ENCODE measurements at regions not wholly inside any gene's neighbourhood (a gene's known extent, or its start where the extent isn't known, plus 50 kb on each side); places are given as distances from the start of the nearest gene placed in this dataset.
A peak's percentile ranks its signal among the peaks of the same experiment; 100 is the strongest.

DNA sequence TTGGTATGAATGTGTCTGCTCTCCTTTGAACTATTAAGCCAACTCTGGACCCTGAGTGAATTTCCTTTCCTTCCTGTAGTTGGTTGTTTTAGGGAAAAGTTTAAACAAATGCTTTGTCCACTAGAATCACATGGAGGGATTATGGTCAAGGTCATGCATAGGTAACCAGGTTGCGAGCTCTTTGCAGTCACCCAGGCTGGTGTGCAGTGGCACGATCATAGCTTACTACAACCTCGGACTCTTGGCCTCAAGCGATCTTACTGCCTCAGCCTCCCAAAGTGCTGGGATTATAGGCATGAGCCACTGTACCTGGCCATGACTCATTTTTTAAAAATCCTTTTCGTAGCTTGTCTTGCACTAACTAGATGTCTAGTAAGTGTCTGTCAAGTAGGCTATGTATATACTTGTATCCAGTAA, 88.0 kb upstream of the SOX4 start:
- in situ Hi-C loops (cut with HindIII; ENCODE audit: low pct_unique_long_range_greater_than_20kb, low sequenced_read_pairs) = no loop called here
- TF ChIP-seq JUND (IDR thresholded peaks at IDR 0.05; ENCODE audit: low read depth) = no peak
- DNase-seq (ENCODE audit: low read depth in 1 of 2, low spot score in 1 of 2) = no peak

- no peak for TF ChIP-seq JUND (IDR thresholded peaks at IDR 0.05; ENCODE audit: low read depth)
- no peak for DNase-seq (ENCODE audit: low read depth in 1 of 2, low spot score in 1 of 2)
- in situ Hi-C loops (cut with HindIII; ENCODE audit: low pct_unique_long_range_greater_than_20kb, low sequenced_read_pairs) = no loop called here
These were observed 87.4 kb upstream of the SOX4 start for GRCh38 chr6:21506126-21506525.

- DNase-seq (ENCODE audit: low read depth in 1 of 2, low spot score in 1 of 2) = no peak
- in situ Hi-C loops (cut with HindIII; ENCODE audit: low pct_unique_long_range_greater_than_20kb, low sequenced_read_pairs) = no loop called here
- no peak for TF ChIP-seq JUND (IDR thresholded peaks at IDR 0.05; ENCODE audit: low read depth)
These were observed 85.7 kb upstream of the SOX4 start for GRCh38 chr6:21507811-21508210.

DNA sequence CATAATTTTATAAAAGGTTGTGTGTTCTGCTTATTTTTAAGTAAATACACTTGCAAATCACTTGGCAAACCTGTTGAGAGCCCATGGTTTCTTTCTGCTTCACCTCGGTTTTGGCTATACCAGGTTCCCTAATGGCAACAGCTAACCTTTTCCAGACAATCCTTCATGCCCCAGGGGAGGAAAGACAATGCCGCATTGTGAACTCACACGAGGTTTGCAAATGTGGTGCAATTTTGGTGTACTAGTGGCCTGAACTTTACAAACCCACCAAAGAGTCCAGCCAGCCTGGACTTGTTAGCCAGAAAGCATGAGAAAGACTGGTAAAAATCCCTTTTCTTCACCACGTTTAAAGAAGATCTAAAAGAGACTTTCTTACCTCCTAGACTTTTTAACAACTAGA, 84.8 kb upstream of the SOX4 start:
- TF ChIP-seq JUND (IDR thresholded peaks at IDR 0.05; ENCODE audit: low read depth) = no peak
- in situ Hi-C loops (cut with HindIII; ENCODE audit: low pct_unique_long_range_greater_than_20kb, low sequenced_read_pairs) = no loop called here
- DNase-seq (ENCODE audit: low read depth in 1 of 2, low spot score in 1 of 2) = no peak

DNA sequence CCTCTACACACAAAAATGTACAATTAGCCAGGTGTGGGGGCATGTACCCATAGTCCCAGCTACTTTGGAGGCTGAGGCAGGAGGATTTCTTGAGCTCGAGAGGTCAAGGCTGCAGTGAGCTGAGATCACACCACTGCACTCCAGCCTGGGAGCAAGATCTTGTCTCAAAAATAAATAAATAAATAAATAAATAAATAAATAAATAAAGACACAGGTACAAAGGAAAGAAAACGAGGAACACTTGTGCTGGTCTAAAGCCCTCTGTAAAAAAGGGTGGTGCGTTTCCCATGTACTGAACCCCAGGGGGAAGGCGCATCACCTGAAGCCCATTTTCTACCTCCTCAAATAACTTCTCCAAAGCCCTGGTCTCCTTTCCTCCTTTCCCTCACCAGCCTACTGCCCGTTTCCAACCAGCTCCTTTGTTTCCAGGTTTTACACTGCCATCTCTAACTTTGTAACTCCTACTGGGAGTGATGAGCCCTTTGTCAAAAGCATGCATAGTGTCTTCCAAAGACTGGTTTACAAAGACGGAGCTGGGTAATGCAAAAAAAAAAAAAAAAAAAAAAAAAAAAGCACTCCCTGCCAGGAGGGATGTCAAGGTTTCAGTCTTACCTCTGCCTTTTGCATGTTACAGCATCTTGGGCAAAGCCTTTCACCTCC, 81.5 kb upstream of the SOX4 start:
- no peak for DNase-seq (ENCODE audit: low read depth in 1 of 2, low spot score in 1 of 2)
- TF ChIP-seq JUND (IDR thresholded peaks at IDR 0.05; ENCODE audit: low read depth) = no peak
- in situ Hi-C loops (cut with HindIII; ENCODE audit: low pct_unique_long_range_greater_than_20kb, low sequenced_read_pairs) = no loop called here

GRCh38 chr6:21514288-21514687, 79.3 kb upstream of the SOX4 start:
- TF ChIP-seq JUND (IDR thresholded peaks at IDR 0.05; ENCODE audit: low read depth) = no peak
- in situ Hi-C loops (cut with HindIII; ENCODE audit: low pct_unique_long_range_greater_than_20kb, low sequenced_read_pairs) = no loop called here
- no peak for DNase-seq (ENCODE audit: low read depth in 1 of 2, low spot score in 1 of 2)

- no peak for DNase-seq (ENCODE audit: low read depth in 1 of 2, low spot score in 1 of 2)
- no peak for TF ChIP-seq JUND (IDR thresholded peaks at IDR 0.05; ENCODE audit: low read depth)
- in situ Hi-C loops (cut with HindIII; ENCODE audit: low pct_unique_long_range_greater_than_20kb, low sequenced_read_pairs) = no loop called here
These were observed 75.2 kb upstream of the SOX4 start for GRCh38 chr6:21518317-21518716.

GRCh38 chr6:21519642-21520041, 73.9 kb upstream of the SOX4 start:
- no peak for TF ChIP-seq JUND (IDR thresholded peaks at IDR 0.05; ENCODE audit: low read depth)
- DNase-seq (ENCODE audit: low read depth in 1 of 2, low spot score in 1 of 2) = no peak
- in situ Hi-C loops (cut with HindIII; ENCODE audit: low pct_unique_long_range_greater_than_20kb, low sequenced_read_pairs) = no loop called here

- no peak for TF ChIP-seq JUND (IDR thresholded peaks at IDR 0.05; ENCODE audit: low read depth)
- no peak for DNase-seq (ENCODE audit: low read depth in 1 of 2, low spot score in 1 of 2)
- in situ Hi-C loops (cut with HindIII; ENCODE audit: low pct_unique_long_range_greater_than_20kb, low sequenced_read_pairs) = no loop called here
These were observed 72.3 kb upstream of the SOX4 start for GRCh38 chr6:21521276-21521675.

DNA sequence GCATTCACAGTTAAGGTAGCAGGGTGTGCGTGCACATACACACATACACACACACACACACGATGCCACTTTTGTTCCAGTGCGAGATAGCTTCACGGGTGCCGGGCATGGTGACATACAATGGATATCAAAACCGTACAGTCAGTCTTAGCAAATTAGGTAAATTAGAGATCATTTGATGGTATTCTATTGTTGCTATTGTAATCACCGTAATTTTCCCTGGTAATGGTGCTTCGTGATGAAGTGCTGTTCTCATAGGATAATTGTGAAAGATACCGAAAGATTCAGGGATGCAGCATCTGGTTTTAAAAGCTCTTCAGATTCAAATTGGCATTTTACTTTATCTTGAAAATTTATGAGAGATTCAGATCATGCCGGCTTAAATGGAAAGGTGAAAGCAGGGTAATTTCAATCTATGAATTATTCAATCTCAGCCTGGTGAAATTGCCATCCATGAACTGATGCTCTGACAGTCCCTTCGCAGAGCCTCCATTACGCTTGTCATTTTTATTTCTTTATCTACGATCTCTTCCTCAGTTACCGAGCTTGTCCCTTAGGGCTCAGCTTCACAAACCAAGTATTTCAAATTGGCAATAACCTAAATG, 71.3 kb upstream of the SOX4 start:
- in situ Hi-C loops (cut with HindIII; ENCODE audit: low pct_unique_long_range_greater_than_20kb, low sequenced_read_pairs) = no loop called here
- DNase-seq (ENCODE audit: low read depth in 1 of 2, low spot score in 1 of 2) = no peak
- TF ChIP-seq JUND (IDR thresholded peaks at IDR 0.05; ENCODE audit: low read depth) = no peak

DNA sequence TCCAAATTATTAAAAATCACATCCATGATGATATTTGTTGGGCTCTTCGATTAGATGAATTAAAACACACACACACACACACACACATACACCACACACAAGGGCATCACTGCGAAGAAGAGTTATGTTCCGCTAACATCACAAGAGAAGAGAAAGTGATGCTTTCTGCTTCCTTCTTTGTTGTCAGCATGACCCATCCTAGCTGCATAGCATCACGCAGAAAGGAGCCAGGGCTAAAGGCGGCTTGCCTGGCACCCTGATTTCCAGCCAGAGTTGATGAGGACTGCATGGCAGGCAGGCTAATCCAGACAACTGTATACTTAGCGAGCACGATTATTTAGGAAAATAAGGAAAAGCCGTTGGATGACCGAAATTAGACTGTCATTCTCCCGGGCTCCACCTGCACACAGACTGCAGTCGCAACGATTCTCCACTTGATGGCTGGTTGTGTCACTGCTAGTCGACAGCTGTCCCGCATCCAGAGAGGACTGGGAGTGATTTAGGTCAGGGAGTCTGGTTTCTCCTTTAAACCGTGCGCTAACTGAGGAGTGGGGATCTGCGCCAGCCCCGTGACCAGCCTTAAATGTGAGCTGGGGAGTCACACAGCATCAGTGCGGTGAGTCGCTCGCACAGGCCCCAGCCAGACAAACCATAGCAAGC, 70.6 kb upstream of the SOX4 start:
- DNase-seq (ENCODE audit: low read depth in 1 of 2, low spot score in 1 of 2) = peak in 1 of 2 experiments; percentile 43
- in situ Hi-C loops (cut with HindIII; ENCODE audit: low pct_unique_long_range_greater_than_20kb, low sequenced_read_pairs) = no loop called here
- no peak for TF ChIP-seq JUND (IDR thresholded peaks at IDR 0.05; ENCODE audit: low read depth)

DNA sequence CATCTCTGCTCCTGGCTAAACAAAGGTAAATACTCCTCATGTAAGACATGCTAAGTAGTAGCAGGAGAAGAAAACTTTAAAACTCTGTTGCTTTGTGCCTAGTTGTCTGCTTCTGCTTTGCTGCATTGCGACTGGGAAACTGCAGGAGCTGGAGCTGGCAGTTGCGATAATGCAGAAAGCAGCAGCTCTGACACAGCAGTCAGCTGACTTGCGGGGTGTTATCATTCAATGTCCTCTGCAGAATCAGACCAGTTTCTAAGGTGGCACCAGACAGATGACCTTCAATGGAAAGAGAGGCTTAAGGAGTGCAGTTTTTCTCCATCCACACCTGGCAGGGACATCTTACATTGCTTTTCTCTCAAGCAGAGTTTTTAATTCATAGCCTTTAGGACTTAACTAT, 69.9 kb upstream of the SOX4 start:
- in situ Hi-C loops (cut with HindIII; ENCODE audit: low pct_unique_long_range_greater_than_20kb, low sequenced_read_pairs) = no loop called here
- DNase-seq (ENCODE audit: low read depth in 1 of 2, low spot score in 1 of 2) = no peak
- TF ChIP-seq JUND (IDR thresholded peaks at IDR 0.05; ENCODE audit: low read depth) = no peak

GRCh38 chr6:21524201-21524600, 69.3 kb upstream of the SOX4 start:
- in situ Hi-C loops (cut with HindIII; ENCODE audit: low pct_unique_long_range_greater_than_20kb, low sequenced_read_pairs) = no loop called here

More at GRCh38 chr6:21524201-21524600, 69.3 kb upstream of the SOX4 start:
- no peak for DNase-seq (ENCODE audit: low read depth in 1 of 2, low spot score in 1 of 2)
- no peak for TF ChIP-seq JUND (IDR thresholded peaks at IDR 0.05; ENCODE audit: low read depth)
